DOHH2 (cell line): ENCODE measurements at regions not wholly inside any gene's neighbourhood (a gene's known extent, or its start where the extent isn't known, plus 50 kb on each side); places are given as distances from the start of the nearest gene placed in this dataset.

ENCODE experiments used
- EZH2phosphoT487 ChIP-seq: fragments of 200-600 bp; sonication (generic); IDR thresholded peaks from 2 replicates; pipeline ENCODE4 v1.6.1; 2017; ENCODE audit warnings: borderline replicate concordance, mild to moderate bottlenecking, antibody characterized with exemption, low read length, moderate library complexity, mixed read lengths
- TF ChIP-seq, protein P1 (sequence below): fragments of 200-600 bp; sonication (generic); IDR thresholded peaks from one replicate; pipeline ENCODE4 v1.5.1; 2014; ENCODE audit warnings: antibody characterized with exemption, mild to moderate bottlenecking, low read depth, low read length; ENCODE audit not compliant: poor library complexity, severe bottlenecking

DNA sequence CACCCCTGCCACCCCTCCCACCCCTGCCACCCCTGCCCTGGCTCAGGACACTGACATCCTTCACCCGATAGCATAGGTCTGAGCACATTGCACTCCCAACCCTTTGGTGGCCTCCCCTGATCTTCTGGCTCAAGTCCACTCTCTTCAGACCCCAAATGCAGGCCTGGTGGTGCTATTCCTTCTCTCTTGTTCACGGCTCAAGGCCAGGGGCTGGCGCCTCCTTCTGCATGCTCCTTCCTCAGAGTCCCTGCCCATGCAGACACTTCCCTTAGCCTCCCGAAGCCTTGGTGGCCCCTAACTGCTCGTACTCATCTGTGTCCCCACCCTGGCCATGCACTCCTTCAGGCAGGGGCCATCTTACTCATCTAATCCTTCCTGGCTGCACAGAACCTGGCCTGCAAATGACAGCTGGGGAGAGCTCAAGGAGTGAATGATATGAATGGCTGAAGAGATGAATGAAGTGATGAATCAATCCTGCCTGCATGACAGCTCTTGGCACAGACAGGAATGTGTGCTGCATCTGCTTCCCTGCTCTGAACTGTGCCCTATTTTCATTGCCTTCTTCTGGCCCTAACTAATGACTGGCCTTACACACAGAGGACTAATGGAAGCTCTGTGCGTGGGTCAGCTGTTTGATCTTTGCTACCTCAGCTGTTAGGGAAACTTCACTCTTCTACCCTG is 290.8 kb downstream of the DYSF start:
- TF ChIP-seq, protein P1, sequence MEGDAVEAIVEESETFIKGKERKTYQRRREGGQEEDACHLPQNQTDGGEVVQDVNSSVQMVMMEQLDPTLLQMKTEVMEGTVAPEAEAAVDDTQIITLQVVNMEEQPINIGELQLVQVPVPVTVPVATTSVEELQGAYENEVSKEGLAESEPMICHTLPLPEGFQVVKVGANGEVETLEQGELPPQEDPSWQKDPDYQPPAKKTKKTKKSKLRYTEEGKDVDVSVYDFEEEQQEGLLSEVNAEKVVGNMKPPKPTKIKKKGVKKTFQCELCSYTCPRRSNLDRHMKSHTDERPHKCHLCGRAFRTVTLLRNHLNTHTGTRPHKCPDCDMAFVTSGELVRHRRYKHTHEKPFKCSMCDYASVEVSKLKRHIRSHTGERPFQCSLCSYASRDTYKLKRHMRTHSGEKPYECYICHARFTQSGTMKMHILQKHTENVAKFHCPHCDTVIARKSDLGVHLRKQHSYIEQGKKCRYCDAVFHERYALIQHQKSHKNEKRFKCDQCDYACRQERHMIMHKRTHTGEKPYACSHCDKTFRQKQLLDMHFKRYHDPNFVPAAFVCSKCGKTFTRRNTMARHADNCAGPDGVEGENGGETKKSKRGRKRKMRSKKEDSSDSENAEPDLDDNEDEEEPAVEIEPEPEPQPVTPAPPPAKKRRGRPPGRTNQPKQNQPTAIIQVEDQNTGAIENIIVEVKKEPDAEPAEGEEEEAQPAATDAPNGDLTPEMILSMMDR = no peak
- no peak for TF ChIP-seq EZH2phosphoT487
